GM12878 (cell line): ENCODE measurements at regions not wholly inside any gene's neighbourhood (a gene's known extent, or its start where the extent isn't known, plus 50 kb on each side); places are given as distances from the start of the nearest gene placed in this dataset.

ENCODE experiments used
- ATAC-seq: fragments of 200-7000 bp; cut with Tn5 transposase; 3 replicates; pipeline ENCODE4 v1.9.1; 2020; ENCODE audit warnings: mild to moderate bottlenecking, moderate library complexity
- BruUV-seq: library from RNA; stranded (reverse); fragments of 400-500 nt; replicated peaks from 2 replicates; lab custom pipeline; 2021; lab: Mats Ljungman, UMichigan
- CTCF ChIA-PET: fragments of 300-600 bp; sonication (Branson Sonifier 250); formaldehyde crosslinking; extraction: SDS; loops from one replicate; lab custom pipeline; 2021; ENCODE audit warnings: inconsistent platforms; lab: Yijun Ruan, JAX
- POLR2A ChIA-PET: fragments of 350-600 bp; formaldehyde crosslinking; extraction: SDS; loops from one replicate; lab custom pipeline; 2021; ENCODE audit warnings: inconsistent platforms; lab: Charles Lee
- RAD21 ChIA-PET: fragments of 300-600 bp; sonication (Branson Sonifier 250); formaldehyde crosslinking; loops from one replicate; lab custom pipeline; 2023; ENCODE audit warnings: antibody characterized with exemption; ENCODE audit not compliant: unreplicated experiment; lab: Charles Lee
- SMC1A ChIA-PET: fragments of 300-600 bp; sonication (Branson Sonifier 250); formaldehyde crosslinking; loops from one replicate; lab custom pipeline; 2023; ENCODE audit not compliant: unreplicated experiment, uncharacterized antibody; lab: Charles Lee
- DNase-seq: peaks from one replicate; pipeline ENCODE4 v3.0.0-alpha.2; 2011; ENCODE audit warnings: low read depth, low spot score
- FAIRE-seq: peaks from 3 replicates; lab custom pipeline; 2011; peaks lifted over from hg19 to GRCh38; lab: Jason Lieb, UNC
- H2AFZ ChIP-seq: 2 replicates; pipeline ENCODE4 v1.6.0; 2011; ENCODE audit warnings: low read depth, low read length, control low read depth; ENCODE audit not compliant: control insufficient read depth
- H3K27ac ChIP-seq: 2 replicates; pipeline ENCODE4 v1.5.1; 2011; ENCODE audit warnings: control low read depth; ENCODE audit not compliant: control insufficient read depth, insufficient read depth
- H3K27me3 ChIP-seq, 2 experiments: replicated peaks in 1 of 2; 2 replicates each; pipeline versions ENCODE4 v1.6.0 to v1.6.1; 2011; ENCODE audit warnings: low read length in 1 of 2; ENCODE audit not compliant: control insufficient read depth in 2 of 2, insufficient read depth in 2 of 2
- H3K36me3 ChIP-seq, 2 experiments: 2 replicates each; pipeline ENCODE4 v1.5.1; 2011; ENCODE audit warnings: low read length in 1 of 2; ENCODE audit not compliant: control insufficient read depth in 2 of 2, insufficient read depth in 2 of 2
- H3K4me1 ChIP-seq: 2 replicates; pipeline ENCODE4 v1.6.1; 2011; ENCODE audit warnings: mild to moderate bottlenecking, low read length, moderate library complexity, mixed read lengths; ENCODE audit not compliant: control insufficient read depth, insufficient read depth
- H3K4me2 ChIP-seq: 2 replicates; pipeline ENCODE4 v1.6.0; 2011; ENCODE audit warnings: control low read depth; ENCODE audit not compliant: control insufficient read depth, insufficient read depth
- H3K4me3 ChIP-seq: fragments of 200-600 bp; sonication (generic); 2 replicates; pipeline ENCODE4 v1.5.1; 2016
- H3K79me2 ChIP-seq: 2 replicates; pipeline ENCODE4 v1.6.0; 2011; ENCODE audit warnings: low read length; ENCODE audit not compliant: control insufficient read depth, insufficient read depth
- H3K9ac ChIP-seq: 2 replicates; pipeline ENCODE4 v1.8.0; 2011; ENCODE audit warnings: low read length, control low read depth, mixed read lengths; ENCODE audit not compliant: control insufficient read depth, insufficient read depth
- H3K9me3 ChIP-seq: replicated peaks from 3 replicates; pipeline ENCODE4 v1.5.1; 2011; ENCODE audit warnings: mild to moderate bottlenecking, low read length; ENCODE audit not compliant: control insufficient read depth, insufficient read depth
- H4K20me1 ChIP-seq: 2 replicates; pipeline ENCODE4 v1.6.0; 2011; ENCODE audit not compliant: control insufficient read depth, insufficient read depth
- BRCA1 ChIP-seq: IDR thresholded peaks from 2 replicates; pipeline ENCODE4 v1.6.1; 2011; ENCODE audit warnings: low read depth, low read length, improper control_type of control experiment
- CHD2 ChIP-seq: IDR thresholded peaks from 2 replicates; pipeline ENCODE4 v1.6.1; 2011; ENCODE audit warnings: low read depth, low read length, improper control_type of control experiment, borderline replicate concordance
- E2F4 ChIP-seq: IDR thresholded peaks from 2 replicates; pipeline ENCODE4 v1.6.1; 2012; ENCODE audit warnings: low read depth, low read length, improper control_type of control experiment
- EED ChIP-seq: sonication (generic); IDR thresholded peaks from 2 replicates; pipeline ENCODE4 v1.6.1; 2016; ENCODE audit warnings: antibody characterized with exemption, low read depth
- EGR1 ChIP-seq, 2 experiments: IDR thresholded peaks; 1 replicate in 1 of 2; 2 replicates in 1 of 2; pipeline ENCODE4 v1.6.1; 2011 to 2012; ENCODE audit warnings: low read depth in 2 of 2, low read length in 2 of 2, borderline replicate concordance in 1 of 2, mild to moderate bottlenecking in 1 of 2, moderate library complexity in 1 of 2
- ETV6 ChIP-seq, 2 experiments: fragments of 450-650 bp in 1 of 2; IDR thresholded peaks in 1 of 2; conservative IDR thresholded peaks in 1 of 2; 2 replicates each; pipeline ENCODE4 v1.6.1; 2014; ENCODE audit warnings: antibody characterized with exemption in 1 of 2, borderline replicate concordance in 1 of 2, low read depth in 1 of 2, mild to moderate bottlenecking in 1 of 2, moderate library complexity in 1 of 2
- JUNB ChIP-seq: IDR thresholded peaks from 2 replicates; pipeline ENCODE4 v1.6.1; 2016; ENCODE audit warnings: antibody characterized with exemption, mild to moderate bottlenecking
- NR2C1 ChIP-seq: fragments of 450-650 bp; IDR thresholded peaks from 2 replicates; pipeline ENCODE4 v1.6.1; 2017; ENCODE audit warnings: antibody characterized with exemption, mild to moderate bottlenecking, moderate library complexity
- NR2F1 ChIP-seq: fragments of 450-650 bp; conservative IDR thresholded peaks from 2 replicates; pipeline ENCODE4 v1.6.1; 2017; ENCODE audit warnings: mild to moderate bottlenecking
- POLR2A ChIP-seq: IDR thresholded peaks from 2 replicates; pipeline ENCODE4 v1.6.1; 2011; ENCODE audit warnings: low read depth, mild to moderate bottlenecking, low read length
- RAD21 ChIP-seq: IDR thresholded peaks from 2 replicates; pipeline ENCODE4 v1.6.1; 2011; ENCODE audit warnings: mild to moderate bottlenecking, low read depth, low read length, moderate library complexity; ENCODE audit not compliant: insufficient read depth
- RAD51 ChIP-seq: fragments of 450-650 bp; IDR thresholded peaks from 2 replicates; pipeline ENCODE4 v1.6.1; 2016; ENCODE audit warnings: moderate library complexity, mild to moderate bottlenecking, inconsistent platforms
- RBBP5 ChIP-seq: fragments of 200-600 bp; sonication (generic); conservative IDR thresholded peaks from 2 replicates; pipeline ENCODE4 v1.6.1; 2016
- RCOR1 ChIP-seq: conservative IDR thresholded peaks from 2 replicates; pipeline ENCODE4 v1.6.1; 2012; ENCODE audit warnings: low read depth, low read length, improper control_type of control experiment
- ZBTB11 ChIP-seq: fragments of 450-650 bp; formaldehyde crosslinking; IDR thresholded peaks from 2 replicates; pipeline ENCODE4 v1.5.0; 2022; ENCODE audit warnings: mild to moderate bottlenecking, missing genetic modification characterization
- WGBS: methylation state at CpG from one replicate; pipeline ENCODE4 v1.1.6; 2016; ENCODE audit warnings: low lambda C conversion rate; ENCODE audit not compliant: insufficient replicate concordance, insufficient coverage; ENCODE audit errors: missing lambda C conversion rate; 5-methylcytosine and 5-hydroxymethylcytosine counted together
- in situ Hi-C: fragments of 300-500 bp; cut with MboI; formaldehyde crosslinking; loops from 9 replicates; pipeline ENCODE4 v1.14.3; 2018; ENCODE audit warnings: mixed read lengths
- intact Hi-C: fragments of 100-400 bp; cut with micrococcal nuclease; formaldehyde crosslinking; loops from one replicate; pipeline ENCODE4 v1.14.2; 2022; ENCODE audit not compliant: unreplicated experiment

GRCh38 chr5:5638211-5638610 lies 215.7 kb downstream of the ICE1 start:
- FAIRE-seq: no peak

GRCh38 chr5:5637173-5637572 lies 214.7 kb downstream of the ICE1 start:
- Histone ChIP-seq H3K27me3 (no peaks in the 10 kb centered on the region), H2AFZ (no peak overlapping the region), H3K27ac (no peak overlapping the region), H3K4me3 (no peak overlapping the region), H3K36me3 (no peaks in the 10 kb centered on the region), H3K9ac (no peak overlapping the region), H3K79me2 (no peaks in the 10 kb centered on the region), H3K9me3 (no peaks in the 10 kb centered on the region), H3K4me1 (no peaks in the 10 kb centered on the region), H3K4me2 (no peak overlapping the region), H4K20me1 (no peaks in the 10 kb centered on the region)
- no peak for ATAC-seq
- ChIA-PET CTCF (no interaction called here), RAD21 (no interaction called here), SMC1A (no interaction called here), POLR2A (no interaction called here)
- in situ Hi-C loops: no loop called here
- BruUV-seq: no TSS peak
- 0% methylated on average over 1 of the region's 2 CpGs for WGBS
- DNase-seq: no peak
- intact Hi-C loops: no loop called here
- no peak for FAIRE-seq
- TF ChIP-seq RCOR1 (no peak), CHD2 (no peak), EGR1 (IDR thresholded peaks at IDR 0.05; ENCODE audit: borderline replicate concordance in 1 of 2, low read depth in 2 of 2, low read length in 2 of 2) (no peak), POLR2A (no peak), RAD51 (no peak), ZBTB11 (CRISPR knock-in tag) (no peak), JUNB (no peak), ETV6 (conservative IDR thresholded peaks at IDR 0.05 in 1 of 2, IDR thresholded peaks at IDR 0.05 in 1 of 2; ENCODE audit: borderline replicate concordance in 1 of 2, low read depth in 1 of 2) (no peak), RBBP5 (no peak)

More at GRCh38 chr5:5638211-5638610, 215.7 kb downstream of the ICE1 start:
- Histone ChIP-seq H3K4me2 (no peak overlapping the region), H3K27me3 (no peaks in the 10 kb centered on the region), H3K36me3 (no peaks in the 10 kb centered on the region), H3K27ac (no peak overlapping the region), H3K9ac (no peak overlapping the region)
- WGBS: 36% methylated on average over 4 of the region's 4 CpGs
- RAD21 ChIA-PET: no interaction called here
- DNase-seq: no peak
- CTCF ChIA-PET: no interaction called here
- TF ChIP-seq E2F4 (no peak), EED (no peak), NR2F1 (no peak), BRCA1 (no peak), NR2C1 (no peak), RAD21 (no peak)
- TF ChIP-seq, all 136 proteins: peak for 0
- intact Hi-C loops: no loop called here
- Histone ChIP-seq H4K20me1 (no peaks in the 10 kb centered on the region), H3K79me2 (no peaks in the 10 kb centered on the region), H3K4me3 (no peak overlapping the region), H3K4me1 (no peaks in the 10 kb centered on the region), H3K9me3 (no peaks in the 10 kb centered on the region), H2AFZ (no peak overlapping the region)
- ChIA-PET POLR2A (no interaction called here), SMC1A (no interaction called here)
- no peak for ATAC-seq
- no TSS peak for BruUV-seq
- in situ Hi-C loops: no loop called here
